MM.1S (cell line): ENCODE measurements at regions not wholly inside any gene's neighbourhood (a gene's known extent, or its start where the extent isn't known, plus 50 kb on each side); places are given as distances from the start of the nearest gene placed in this dataset.

Experiments used
- DNase-seq: peaks from one replicate; pipeline ENCODE4 v3.0.0-alpha.2; 2015
- H2AFZ ChIP-seq: fragments of 300-600 bp; sonication (generic); 2 replicates; pipeline ENCODE4 v1.6.0; 2016; ENCODE audit warnings: antibody characterized with exemption, low read length
- H3F3A ChIP-seq: fragments of 300-600 bp; sonication (generic); 2 replicates; pipeline ENCODE4 v1.6.1; 2016; ENCODE audit warnings: mild to moderate bottlenecking, antibody characterized with exemption, low read length, moderate library complexity, mixed read lengths; ENCODE audit not compliant: insufficient read depth
- H3K27ac ChIP-seq: fragments of 300-600 bp; sonication (generic); 2 replicates; pipeline ENCODE4 v1.5.1; 2016; ENCODE audit warnings: mild to moderate bottlenecking, low read length
- H3K27me3 ChIP-seq: fragments of 300-600 bp; sonication (generic); replicated peaks from 2 replicates; pipeline ENCODE4 v1.6.0; 2016; ENCODE audit warnings: low read length; ENCODE audit not compliant: insufficient read depth
- H3K36me3 ChIP-seq: fragments of 300-600 bp; sonication (generic); replicated peaks from 2 replicates; pipeline ENCODE4 v1.6.1; 2016; ENCODE audit warnings: mild to moderate bottlenecking, low read length, mixed read lengths; ENCODE audit not compliant: insufficient read depth
- H3K4me1 ChIP-seq: fragments of 300-600 bp; sonication (generic); 2 replicates; pipeline ENCODE4 v1.6.1; 2016; ENCODE audit warnings: low read length, mixed read lengths
- H3K4me2 ChIP-seq: fragments of 300-600 bp; sonication (generic); 2 replicates; pipeline ENCODE4 v1.6.0; 2016; ENCODE audit warnings: low read depth, low read length
- H3K4me3 ChIP-seq: fragments of 300-600 bp; sonication (generic); 2 replicates; pipeline ENCODE4 v1.5.1; 2016; ENCODE audit warnings: low read length, mixed read lengths
- H3K79me2 ChIP-seq: fragments of 300-600 bp; sonication (generic); 2 replicates; pipeline ENCODE4 v1.6.1; 2016; ENCODE audit warnings: mixed run types, low read length, mixed read lengths
- H3K9ac ChIP-seq: fragments of 300-600 bp; sonication (generic); 2 replicates; pipeline ENCODE4 v1.6.1; 2016; ENCODE audit warnings: low read length, mixed read lengths
- H3K9me2 ChIP-seq: fragments of 300-600 bp; sonication (generic); replicated peaks from 2 replicates; pipeline ENCODE4 v1.6.1; 2016; ENCODE audit warnings: mild to moderate bottlenecking, low read length, mixed read lengths; ENCODE audit not compliant: insufficient read depth
- H3K9me3 ChIP-seq: fragments of 300-600 bp; sonication (generic); replicated peaks from 2 replicates; pipeline ENCODE4 v1.6.1; 2016; ENCODE audit warnings: mild to moderate bottlenecking, low read length, mixed read lengths; ENCODE audit not compliant: insufficient read depth
- H4K20me1 ChIP-seq: fragments of 300-600 bp; sonication (generic); 2 replicates; pipeline ENCODE4 v1.6.1; 2016; ENCODE audit warnings: mild to moderate bottlenecking, low read length, moderate library complexity, mixed read lengths; ENCODE audit not compliant: insufficient read depth
- EZH2 ChIP-seq: fragments of 300-600 bp; sonication (generic); optimal IDR thresholded peaks from 2 replicates; pipeline ENCODE3; 2017; ENCODE audit warnings: low read depth, mild to moderate bottlenecking, antibody characterized with exemption, low read length, mixed read lengths
- EZH2phosphoT487 ChIP-seq: fragments of 300-600 bp; sonication (generic); IDR thresholded peaks from 2 replicates; pipeline ENCODE4 v1.6.1; 2018; ENCODE audit warnings: antibody characterized with exemption, low read length
- TF ChIP-seq, protein P1 (sequence below): fragments of 300-600 bp; sonication (generic); IDR thresholded peaks from 2 replicates; pipeline ENCODE4 v1.5.1; 2016; ENCODE audit warnings: antibody characterized with exemption, low read length, mixed read lengths

DNA sequence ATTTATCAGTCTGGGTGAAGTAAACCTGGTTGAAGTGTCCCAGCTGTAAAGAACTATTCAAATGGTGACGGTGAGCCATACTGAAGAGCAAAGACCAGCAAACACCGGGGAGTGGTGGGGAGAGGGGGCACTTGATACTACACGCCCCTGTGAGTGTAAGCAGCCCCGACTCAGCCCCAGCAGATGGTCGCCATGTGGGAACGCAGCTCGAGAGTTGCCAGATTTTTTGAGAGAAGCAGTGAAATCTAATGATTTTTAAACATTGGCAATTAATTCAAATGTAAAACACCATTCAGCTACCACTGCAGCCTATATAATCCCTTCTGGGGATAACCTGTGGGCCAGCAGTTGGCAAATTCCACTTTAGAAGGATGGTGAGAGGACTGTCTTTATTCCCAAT, 1386.9 kb upstream of the WWC1 start:
- Histone ChIP-seq H2AFZ (no peak overlapping the region), H3K9ac (no peak overlapping the region), H3K79me2 (no peaks in the 10 kb centered on the region), H3F3A (no peaks in the 10 kb centered on the region), H3K36me3 (no peaks in the 10 kb centered on the region), H3K4me3 (no peak overlapping the region), H3K9me2 (no peaks in the 10 kb centered on the region), H3K27ac (no peak overlapping the region), H3K4me1 (no peaks in the 10 kb centered on the region), H3K4me2 (no peak overlapping the region), H3K27me3 (no peaks in the 10 kb centered on the region), H3K9me3 (no peaks in the 10 kb centered on the region), H4K20me1 (no peaks in the 10 kb centered on the region)
- no peak for TF ChIP-seq EZH2phosphoT487
- no peak for TF ChIP-seq EZH2
- TF ChIP-seq, protein P1, sequence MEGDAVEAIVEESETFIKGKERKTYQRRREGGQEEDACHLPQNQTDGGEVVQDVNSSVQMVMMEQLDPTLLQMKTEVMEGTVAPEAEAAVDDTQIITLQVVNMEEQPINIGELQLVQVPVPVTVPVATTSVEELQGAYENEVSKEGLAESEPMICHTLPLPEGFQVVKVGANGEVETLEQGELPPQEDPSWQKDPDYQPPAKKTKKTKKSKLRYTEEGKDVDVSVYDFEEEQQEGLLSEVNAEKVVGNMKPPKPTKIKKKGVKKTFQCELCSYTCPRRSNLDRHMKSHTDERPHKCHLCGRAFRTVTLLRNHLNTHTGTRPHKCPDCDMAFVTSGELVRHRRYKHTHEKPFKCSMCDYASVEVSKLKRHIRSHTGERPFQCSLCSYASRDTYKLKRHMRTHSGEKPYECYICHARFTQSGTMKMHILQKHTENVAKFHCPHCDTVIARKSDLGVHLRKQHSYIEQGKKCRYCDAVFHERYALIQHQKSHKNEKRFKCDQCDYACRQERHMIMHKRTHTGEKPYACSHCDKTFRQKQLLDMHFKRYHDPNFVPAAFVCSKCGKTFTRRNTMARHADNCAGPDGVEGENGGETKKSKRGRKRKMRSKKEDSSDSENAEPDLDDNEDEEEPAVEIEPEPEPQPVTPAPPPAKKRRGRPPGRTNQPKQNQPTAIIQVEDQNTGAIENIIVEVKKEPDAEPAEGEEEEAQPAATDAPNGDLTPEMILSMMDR: no peak
- no peak for DNase-seq

DNA sequence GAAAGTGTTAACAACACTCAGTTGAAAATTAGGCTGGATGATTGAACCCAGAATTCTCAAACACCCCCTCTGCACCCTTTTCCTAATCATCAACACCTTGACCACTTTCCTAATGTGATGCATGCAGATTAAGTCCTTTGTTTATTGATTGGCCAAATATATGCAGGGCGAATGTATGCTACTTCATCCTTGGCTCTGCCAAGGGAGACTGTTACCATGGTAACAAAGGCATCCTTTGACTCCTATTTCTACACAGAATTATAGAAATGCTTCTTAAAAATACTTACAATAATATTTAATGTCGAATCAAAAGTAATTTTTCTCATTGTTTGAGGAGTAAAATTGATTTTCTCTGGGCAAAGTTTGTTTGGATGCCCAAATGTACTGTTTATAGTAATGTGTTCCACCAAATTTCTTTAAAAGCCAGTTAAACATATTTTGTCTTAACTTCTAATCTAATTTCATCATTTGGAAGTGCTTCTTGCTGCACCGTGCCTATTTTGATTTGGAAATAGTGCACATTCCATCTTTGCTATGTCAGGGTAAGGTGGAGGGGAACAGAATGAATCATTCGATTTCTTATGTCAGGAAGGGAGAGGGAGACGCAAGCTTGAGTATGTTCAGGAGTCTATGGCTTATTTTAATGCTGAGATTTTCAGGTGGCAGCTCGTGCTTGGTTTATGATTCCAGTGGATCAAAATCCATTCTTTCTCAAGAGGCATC, 1384.3 kb upstream of the WWC1 start:
- H3K4me3 ChIP-seq: no peak overlapping the region
- no peak overlapping the region for H3K4me2 ChIP-seq
- no peak for TF ChIP-seq EZH2phosphoT487
- TF ChIP-seq, protein P1: no peak
- no peak for TF ChIP-seq EZH2
- no peak for DNase-seq
- H3K36me3 ChIP-seq: no peaks in the 10 kb centered on the region
- no peak overlapping the region for H2AFZ ChIP-seq
- H3F3A ChIP-seq: no peaks in the 10 kb centered on the region
- H3K4me1 ChIP-seq: no peaks in the 10 kb centered on the region
- no peak overlapping the region for H3K27ac ChIP-seq
- H3K27me3 ChIP-seq: no peaks in the 10 kb centered on the region
- no peaks in the 10 kb centered on the region for H3K79me2 ChIP-seq
- H3K9me2 ChIP-seq: no peaks in the 10 kb centered on the region
- H3K9ac ChIP-seq: no peak overlapping the region
- H3K9me3 ChIP-seq: no peaks in the 10 kb centered on the region
- H4K20me1 ChIP-seq: no peaks in the 10 kb centered on the region

DNA sequence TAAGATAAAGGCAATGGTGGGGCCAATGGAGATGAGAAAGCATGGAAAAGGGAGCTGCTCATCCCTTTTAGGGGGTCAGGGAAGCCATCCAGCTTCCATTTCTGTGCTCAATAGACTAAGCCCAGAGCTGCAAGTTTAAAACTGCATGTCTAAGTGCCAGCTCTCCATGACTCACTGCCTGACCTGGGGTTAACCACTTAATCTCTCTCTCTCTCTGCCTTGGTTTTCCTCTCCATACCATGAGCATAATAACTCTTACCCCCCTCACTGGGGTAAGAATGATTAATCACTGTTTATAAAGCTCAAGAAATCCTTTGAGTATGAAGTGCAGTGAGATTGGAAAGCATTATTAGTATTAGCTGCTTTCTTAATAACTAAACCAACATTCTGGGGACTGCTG, 1382.4 kb upstream of the WWC1 start:
- Histone ChIP-seq H3K4me2 (no peak overlapping the region), H3K4me3 (no peak overlapping the region), H3K36me3 (no peaks in the 10 kb centered on the region), H3K27me3 (no peaks in the 10 kb centered on the region), H3K9ac (no peak overlapping the region), H3K79me2 (no peaks in the 10 kb centered on the region), H3K4me1 (no peaks in the 10 kb centered on the region), H3K9me3 (no peaks in the 10 kb centered on the region), H2AFZ (no peak overlapping the region), H4K20me1 (no peaks in the 10 kb centered on the region), H3F3A (no peaks in the 10 kb centered on the region), H3K9me2 (no peaks in the 10 kb centered on the region), H3K27ac (no peak overlapping the region)
- DNase-seq: no peak
- TF ChIP-seq, protein P1: no peak
- no peak for TF ChIP-seq EZH2phosphoT487
- no peak for TF ChIP-seq EZH2
